Stromal cell of bone marrow (primary cell): ENCODE measurements at regions not wholly inside any gene's neighbourhood (a gene's known extent, or its start where the extent isn't known, plus 50 kb on each side); places are given as distances from the start of the nearest gene placed in this dataset.

Experiments
- DNase-seq: peaks from one replicate; pipeline ENCODE4 v3.0.0-alpha.2; 2012; ENCODE audit warnings: low read depth

- no peak for DNase-seq
Measured at GRCh38 chr15:93709708-93710107, 521.7 kb upstream of the MCTP2 start.

- DNase-seq = no peak
Measured at GRCh38 chr15:93708724-93709445, 522.5 kb upstream of the MCTP2 start.

- DNase-seq = no peak
Measured at GRCh38 chr15:93707751-93708150, 523.6 kb upstream of the MCTP2 start.

GRCh38 chr15:93706495-93707292, 524.7 kb upstream of the MCTP2 start:
- no peak for DNase-seq

- no peak for DNase-seq
Measured at GRCh38 chr15:93705753-93706455, 525.5 kb upstream of the MCTP2 start.

- DNase-seq = no peak
Measured at GRCh38 chr15:93703092-93703739, 528.1 kb upstream of the MCTP2 start.

- no peak for DNase-seq
Measured at GRCh38 chr15:93700051-93700450, 531.3 kb upstream of the MCTP2 start.

- no peak for DNase-seq
Measured at GRCh38 chr15:93694033-93694432, 537.3 kb upstream of the MCTP2 start.

- no peak for DNase-seq
Measured at GRCh38 chr15:93683651-93684050, 547.7 kb upstream of the MCTP2 start.

- DNase-seq = no peak
Measured at GRCh38 chr15:93671387-93671943, 559.9 kb upstream of the MCTP2 start.

GRCh38 chr15:93670931-93671330, 560.4 kb upstream of the MCTP2 start:
- DNase-seq = no peak

GRCh38 chr15:93664213-93664956, 567.0 kb upstream of the MCTP2 start:
- DNase-seq = no peak

- no peak for DNase-seq
Measured at GRCh38 chr15:93662162-93662885, 569.0 kb upstream of the MCTP2 start.

- DNase-seq = no peak
Measured at GRCh38 chr15:93658026-93658816, 569.2 kb upstream of the RGMA start.

GRCh38 chr15:93656041-93656440, 567.0 kb upstream of the RGMA start:
- DNase-seq = no peak

GRCh38 chr15:93649691-93650235, 560.8 kb upstream of the RGMA start:
- no peak for DNase-seq

- no peak for DNase-seq
Measured at GRCh38 chr15:93646193-93646592, 557.2 kb upstream of the RGMA start.

GRCh38 chr15:93645594-93645993, 556.6 kb upstream of the RGMA start:
- DNase-seq = no peak

- DNase-seq = no peak
Measured at GRCh38 chr15:93644595-93644994, 555.6 kb upstream of the RGMA start.
